Activated T-helper 2 cell treated with anti-CD3 and anti-CD28 coated beads, Interferon-gamma antibody, Interleukin-2, Interleukin-4, amounts not matched to agents 10 μg/mL and 5 μg/mL and 100 μg/mL, durations not matched to agents 14 hours and 24 hours and 36 hours (primary cell): ENCODE measurements at regions not wholly inside any gene's neighbourhood (a gene's known extent, or its start where the extent isn't known, plus 50 kb on each side); places are given as distances from the start of the nearest gene placed in this dataset.
A peak's percentile ranks its signal among the peaks of the same experiment; 100 is the strongest.

Source experiments
- DNase-seq: peaks from one replicate; pipeline ENCODE4 v3.0.0; 2021; ENCODE audit warnings: low spot score
- H3K27ac Mint-ChIP-seq: one replicate; pipeline ENCODE4 v1.8.0; 2021; ENCODE audit warnings: mixed read lengths
- H3K27me3 Mint-ChIP-seq: one replicate; pipeline ENCODE4 v1.8.0; 2021; ENCODE audit warnings: low read depth, mixed read lengths
- H3K36me3 Mint-ChIP-seq: one replicate; pipeline ENCODE4 v1.8.0; 2021; ENCODE audit warnings: low read depth, mixed read lengths
- H3K4me1 Mint-ChIP-seq: one replicate; pipeline ENCODE4 v1.8.0; 2021; ENCODE audit warnings: low read depth, mixed read lengths
- H3K4me3 Mint-ChIP-seq: one replicate; pipeline ENCODE4 v1.8.0; 2021; ENCODE audit warnings: low read depth, mild to moderate bottlenecking, moderate library complexity, mixed read lengths
- H3K9me3 Mint-ChIP-seq: one replicate; pipeline ENCODE4 v1.8.0; 2021; ENCODE audit warnings: mixed read lengths
- intact Hi-C: fragments of 100-400 bp; cut with micrococcal nuclease; formaldehyde crosslinking; loops from one replicate; pipeline ENCODE4 v1.15.1; 2023

DNA sequence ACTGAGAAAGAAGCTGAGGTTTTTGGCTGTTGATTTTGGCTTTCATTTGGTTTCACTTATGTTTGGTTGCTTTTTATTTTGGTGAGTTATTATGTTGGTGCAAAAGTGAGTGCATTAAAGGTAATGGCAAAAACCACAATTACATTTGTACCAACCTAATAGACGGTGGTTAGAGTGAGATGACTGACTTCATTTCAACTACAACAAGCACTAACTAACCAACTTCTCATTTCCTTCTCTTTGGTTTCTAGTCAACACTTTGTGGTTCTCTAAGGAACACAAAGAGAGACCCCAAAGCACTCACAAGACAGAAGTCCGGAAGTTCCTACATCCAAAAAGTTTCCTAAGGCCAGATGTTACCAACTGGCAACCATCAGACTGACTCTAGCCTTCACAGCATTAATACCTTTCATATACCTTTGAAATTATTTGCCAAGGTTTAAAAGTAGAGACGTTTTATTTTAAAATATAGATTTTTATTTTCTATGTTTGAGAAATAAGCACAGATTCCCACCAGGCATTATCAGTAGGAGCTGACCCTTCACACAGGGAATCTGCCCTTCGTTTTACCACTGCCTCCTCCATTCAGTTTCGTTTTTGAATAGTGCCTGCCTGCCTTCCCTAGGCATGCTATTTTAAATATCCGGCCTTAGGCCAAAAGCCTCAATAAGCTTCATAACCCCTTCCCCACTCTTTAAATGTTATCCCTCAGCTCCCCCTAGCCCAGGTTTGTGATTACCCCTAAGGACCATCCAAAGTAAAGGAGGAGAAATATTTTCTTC, 301.1 kb upstream of the PTGER4 start:
- peaks cover 46% of the 10 kb centered on the region for H3K4me1 Mint-ChIP-seq
- intact Hi-C loops = no loop called here
- no peaks in the 10 kb centered on the region for H3K27me3 Mint-ChIP-seq
- no peak overlapping the region for H3K4me3 Mint-ChIP-seq
- peaks cover 34% of the 10 kb centered on the region for H3K9me3 Mint-ChIP-seq
- no peak for DNase-seq
- peaks cover 42% of the 10 kb centered on the region for H3K36me3 Mint-ChIP-seq
- H3K27ac Mint-ChIP-seq = peak overlapping the region; percentile 75

DNA sequence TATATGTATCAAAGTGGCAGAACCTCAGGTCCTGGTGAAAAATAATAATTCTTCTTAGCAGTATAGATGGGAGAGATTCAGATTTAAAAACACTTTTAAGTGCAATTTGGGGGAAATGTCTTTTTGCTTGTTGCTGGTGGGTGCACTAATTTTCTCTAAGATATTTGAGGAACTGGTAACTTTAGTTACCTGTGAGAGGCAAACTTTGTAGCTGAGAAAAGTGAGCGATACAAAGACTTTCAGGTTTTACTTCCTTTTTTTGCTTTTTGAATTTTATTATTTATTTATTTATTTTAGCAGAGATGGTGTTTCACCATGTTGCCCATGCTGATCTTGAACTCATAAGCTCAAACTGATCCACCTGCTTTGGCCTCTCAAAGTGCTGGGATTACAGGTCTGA, 303.1 kb upstream of the PTGER4 start:
- Mint-ChIP-seq H3K4me3 (no peak overlapping the region), H3K9me3 (peaks cover 31% of the 10 kb centered on the region), H3K36me3 (peaks cover 39% of the 10 kb centered on the region), H3K27ac (no peak overlapping the region), H3K4me1 (peaks cover 27% of the 10 kb centered on the region), H3K27me3 (no peaks in the 10 kb centered on the region)
- DNase-seq = no peak
- intact Hi-C loops = no loop called here

DNA sequence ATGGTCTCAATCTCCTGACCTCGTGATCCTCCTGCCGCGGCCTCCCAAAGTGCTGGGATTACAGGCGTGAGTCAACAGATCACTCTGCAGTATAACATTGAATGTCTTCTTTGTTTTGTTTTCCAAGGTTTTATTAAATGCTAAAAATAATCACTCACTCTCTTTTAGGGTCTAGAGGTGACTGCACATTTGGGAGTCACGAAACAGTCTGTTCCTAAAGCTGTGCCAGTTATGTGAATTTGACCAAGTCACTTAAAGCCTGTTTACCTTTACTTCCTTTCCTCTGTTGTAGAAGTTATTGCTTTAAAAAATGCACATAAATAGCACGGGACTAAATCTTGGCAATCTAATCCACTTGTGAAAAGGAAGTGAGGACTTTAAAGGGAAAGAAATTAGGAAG, 304.9 kb upstream of the PTGER4 start:
- H3K4me3 Mint-ChIP-seq = no peak overlapping the region
- no peaks in the 10 kb centered on the region for H3K27me3 Mint-ChIP-seq
- H3K36me3 Mint-ChIP-seq = peaks cover 34% of the 10 kb centered on the region
- intact Hi-C loops = no loop called here
- no peak for DNase-seq
- peaks cover 18% of the 10 kb centered on the region for H3K4me1 Mint-ChIP-seq
- peaks cover 29% of the 10 kb centered on the region for H3K9me3 Mint-ChIP-seq
- no peak overlapping the region for H3K27ac Mint-ChIP-seq

DNA sequence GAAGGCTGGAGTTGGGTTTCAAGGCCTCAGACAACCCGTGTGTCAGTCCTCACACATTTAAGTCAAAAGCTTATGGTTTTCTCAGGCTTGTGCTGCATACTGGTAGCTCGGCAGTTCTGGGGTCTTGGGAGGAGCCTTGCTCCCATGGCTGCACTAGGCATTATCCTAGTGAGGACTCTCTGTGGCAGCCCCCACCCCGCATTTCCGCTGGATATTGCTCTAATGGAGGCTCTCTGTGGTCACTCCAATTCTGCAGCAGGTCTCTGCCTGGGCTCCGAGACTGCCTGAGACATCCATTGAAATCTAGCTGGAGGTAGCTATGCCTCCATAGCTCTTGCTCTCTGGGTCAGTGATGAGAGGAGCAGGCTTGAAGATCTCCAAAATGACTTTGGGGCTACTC, 311.5 kb upstream of the PTGER4 start:
- Mint-ChIP-seq H3K27ac (no peak overlapping the region), H3K27me3 (no peaks in the 10 kb centered on the region), H3K4me3 (no peak overlapping the region), H3K4me1 (peaks cover 9% of the 10 kb centered on the region), H3K36me3 (peaks cover 41% of the 10 kb centered on the region), H3K9me3 (peaks cover 47% of the 10 kb centered on the region)
- intact Hi-C loops = no loop called here
- no peak for DNase-seq

DNA sequence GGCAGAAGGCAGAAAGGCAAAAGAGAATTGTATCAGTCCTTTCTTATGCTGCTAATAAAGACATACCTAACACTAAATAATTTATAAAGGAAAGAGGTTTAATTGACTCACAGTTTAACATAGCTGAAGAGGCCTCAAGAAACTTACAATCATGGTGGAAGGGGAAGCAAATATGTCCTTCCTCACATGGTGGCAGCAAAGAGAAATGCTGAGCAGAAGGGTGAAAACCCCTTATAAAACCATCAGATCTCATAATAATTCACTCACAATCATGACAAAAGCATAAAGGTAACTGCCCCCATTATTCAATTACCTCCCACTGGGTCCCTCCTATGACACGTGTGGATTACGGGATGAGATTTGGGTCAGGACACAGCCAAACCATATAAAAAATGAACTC, 312.5 kb upstream of the PTGER4 start:
- H3K4me1 Mint-ChIP-seq = peaks cover 9% of the 10 kb centered on the region
- peaks cover 45% of the 10 kb centered on the region for H3K36me3 Mint-ChIP-seq
- DNase-seq = no peak
- H3K9me3 Mint-ChIP-seq = peaks cover 54% of the 10 kb centered on the region
- intact Hi-C loops = no loop called here
- no peaks in the 10 kb centered on the region for H3K27me3 Mint-ChIP-seq
- H3K4me3 Mint-ChIP-seq = no peak overlapping the region
- H3K27ac Mint-ChIP-seq = no peak overlapping the region

DNA sequence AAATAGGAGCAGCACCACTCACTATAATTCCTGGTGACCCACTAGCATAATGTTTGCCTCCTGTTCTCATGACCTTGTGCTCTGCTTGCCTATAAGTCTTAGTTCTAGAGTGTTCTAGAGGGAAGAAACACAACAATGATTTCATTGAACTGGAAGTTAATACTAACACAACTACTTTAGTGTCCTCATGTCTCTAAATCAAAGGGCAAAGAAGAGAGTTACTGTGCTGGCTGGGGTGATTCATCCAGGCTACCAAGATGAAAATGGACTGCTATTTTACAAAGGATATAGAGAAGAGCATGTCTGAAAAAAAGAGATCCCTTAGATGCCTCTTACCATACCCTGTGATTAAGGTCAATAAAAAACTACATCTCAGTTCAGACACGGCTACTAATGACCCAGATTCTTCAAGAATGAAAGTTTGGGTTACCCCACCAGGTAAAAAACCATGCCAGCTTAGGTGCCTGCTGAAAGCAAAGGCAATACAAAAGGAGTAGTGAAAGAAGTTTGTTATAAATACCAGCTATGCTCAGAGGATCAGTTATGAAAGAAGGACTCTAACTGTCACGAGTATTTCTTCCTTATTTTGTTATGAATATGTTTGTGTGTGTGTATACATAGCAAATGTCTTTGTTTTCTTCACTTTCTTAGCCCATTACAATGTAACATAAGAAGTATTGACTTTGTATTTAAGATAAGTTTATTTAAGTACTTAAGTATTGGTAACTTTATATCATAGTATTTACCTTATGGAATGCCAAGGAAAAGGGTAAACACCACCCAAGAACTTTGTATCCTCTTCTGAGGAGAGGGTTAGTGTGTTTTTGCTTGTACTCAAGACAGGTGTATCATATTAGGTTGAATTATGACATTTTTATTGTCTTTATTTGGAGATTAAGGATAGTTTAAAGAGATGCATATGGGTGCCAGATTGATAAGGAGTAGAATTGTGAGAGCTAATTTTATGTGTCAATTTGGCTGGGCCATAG, 314.1 kb upstream of the PTGER4 start:
- no peak for DNase-seq
- Mint-ChIP-seq H3K4me3 (no peak overlapping the region), H3K27ac (no peak overlapping the region), H3K4me1 (peaks cover 14% of the 10 kb centered on the region), H3K27me3 (no peaks in the 10 kb centered on the region), H3K36me3 (peaks cover 45% of the 10 kb centered on the region), H3K9me3 (peaks cover 54% of the 10 kb centered on the region)
- intact Hi-C loops = no loop called here

DNA sequence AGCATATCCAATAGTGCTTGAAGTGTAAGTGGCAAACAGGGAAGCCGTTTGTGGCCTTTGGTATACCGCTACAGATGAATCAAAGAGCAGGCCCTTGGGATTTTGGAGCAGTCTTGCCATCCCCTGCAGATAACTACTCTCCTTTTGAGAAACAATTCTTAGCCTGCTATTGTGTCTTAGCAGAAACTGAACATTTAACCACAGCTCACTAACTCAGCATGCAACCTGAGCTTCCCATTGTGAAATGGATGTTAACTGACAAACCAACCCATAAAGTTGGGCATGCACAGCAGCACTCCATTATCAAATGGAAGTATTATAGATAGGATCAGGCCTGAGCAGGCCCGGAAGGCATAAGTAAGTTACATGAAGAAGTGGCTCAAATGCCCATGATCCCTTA, 315.3 kb upstream of the PTGER4 start:
- peaks cover 45% of the 10 kb centered on the region for H3K9me3 Mint-ChIP-seq
- no peak overlapping the region for H3K4me3 Mint-ChIP-seq
- intact Hi-C loops = no loop called here
- peaks cover 37% of the 10 kb centered on the region for H3K36me3 Mint-ChIP-seq
- no peaks in the 10 kb centered on the region for H3K27me3 Mint-ChIP-seq
- H3K27ac Mint-ChIP-seq = no peak overlapping the region
- H3K4me1 Mint-ChIP-seq = peaks cover 21% of the 10 kb centered on the region
- no peak for DNase-seq

DNA sequence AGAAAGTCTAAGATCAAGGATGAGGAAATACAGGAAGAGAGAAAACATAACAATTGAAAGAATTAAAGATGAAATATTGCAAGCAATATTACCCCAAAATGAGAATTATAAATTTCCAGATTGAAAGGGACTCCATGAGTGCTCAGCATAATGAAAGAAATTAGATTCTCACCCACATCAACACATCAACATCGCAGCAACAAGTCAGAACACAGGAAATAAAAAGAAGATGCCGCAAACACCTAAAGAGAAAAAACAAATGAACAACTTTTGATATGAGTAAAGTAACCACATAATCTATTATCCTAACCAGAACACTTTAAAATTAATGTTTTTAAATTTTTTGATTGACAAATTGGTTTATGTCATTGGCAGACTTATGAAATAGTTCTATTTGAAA, 318.3 kb upstream of the PTGER4 start:
- intact Hi-C loops = no loop called here
- DNase-seq = no peak
- Mint-ChIP-seq H3K4me1 (peaks cover 24% of the 10 kb centered on the region), H3K27me3 (no peaks in the 10 kb centered on the region), H3K27ac (no peak overlapping the region), H3K36me3 (peaks cover 25% of the 10 kb centered on the region), H3K9me3 (peaks cover 26% of the 10 kb centered on the region), H3K4me3 (no peak overlapping the region)

DNA sequence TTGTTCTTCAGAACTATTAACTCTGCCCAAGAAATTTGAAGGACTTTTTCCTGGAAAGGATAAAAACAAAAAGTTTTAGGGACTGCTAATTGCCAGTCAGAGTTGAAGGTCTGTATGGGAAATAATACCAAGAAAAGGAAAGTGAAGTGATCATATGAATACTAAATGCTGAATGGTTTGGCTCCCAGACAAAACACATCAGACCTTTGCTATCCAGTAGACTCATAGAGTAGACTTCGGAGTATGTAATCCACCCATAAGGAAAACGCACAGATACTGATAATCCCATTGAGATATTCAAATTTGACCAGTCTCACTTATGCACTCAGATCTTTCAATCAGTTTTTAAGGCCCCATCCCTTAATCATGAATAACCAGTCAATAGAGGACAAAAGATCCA, 319.0 kb upstream of the PTGER4 start:
- H3K27ac Mint-ChIP-seq = no peak overlapping the region
- no peaks in the 10 kb centered on the region for H3K27me3 Mint-ChIP-seq
- intact Hi-C loops = no loop called here
- H3K9me3 Mint-ChIP-seq = peaks cover 25% of the 10 kb centered on the region
- H3K36me3 Mint-ChIP-seq = peaks cover 25% of the 10 kb centered on the region
- DNase-seq = no peak
- peaks cover 24% of the 10 kb centered on the region for H3K4me1 Mint-ChIP-seq
- no peak overlapping the region for H3K4me3 Mint-ChIP-seq

DNA sequence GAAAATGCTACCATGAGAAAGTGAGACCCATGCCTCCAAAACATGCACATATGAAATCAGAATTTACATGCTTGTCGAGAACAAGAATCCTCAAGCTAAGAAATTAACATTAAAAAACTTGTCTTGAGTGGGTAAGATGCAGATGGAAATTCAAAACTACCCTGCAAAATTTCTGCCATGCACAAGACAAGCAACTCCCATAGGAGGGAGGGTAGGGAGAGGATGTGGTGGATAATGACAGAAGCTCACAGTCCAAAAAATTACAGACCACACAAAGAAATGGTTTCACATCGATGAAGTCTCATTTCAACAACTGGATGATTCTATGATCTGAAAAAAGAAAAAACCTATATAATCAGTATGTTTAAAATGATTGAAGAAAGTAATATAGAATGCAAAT, 319.9 kb upstream of the PTGER4 start:
- Mint-ChIP-seq H3K27me3 (no peaks in the 10 kb centered on the region), H3K4me1 (peaks cover 20% of the 10 kb centered on the region), H3K36me3 (peaks cover 24% of the 10 kb centered on the region), H3K27ac (no peak overlapping the region), H3K4me3 (no peak overlapping the region), H3K9me3 (peaks cover 24% of the 10 kb centered on the region)
- DNase-seq = no peak
- intact Hi-C loops = no loop called here

DNA sequence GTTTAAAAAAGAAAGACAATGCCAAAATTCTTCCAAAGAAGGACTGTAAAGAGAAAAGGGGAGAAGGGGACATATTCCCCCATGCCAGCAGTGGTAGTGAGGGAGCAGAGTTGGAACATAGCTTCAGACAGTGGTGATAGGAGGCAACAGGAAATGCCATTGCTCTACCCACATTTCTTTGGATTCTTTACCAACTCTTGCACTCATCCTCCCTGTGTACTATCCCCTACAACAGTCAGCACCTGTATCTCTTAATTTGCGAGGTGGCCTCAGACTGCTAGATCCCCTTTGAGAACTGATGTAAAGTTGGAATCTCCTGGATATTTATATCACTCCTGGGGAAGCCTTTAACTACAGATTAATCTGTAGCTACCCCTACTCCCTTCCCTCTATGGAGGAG, 320.6 kb upstream of the PTGER4 start:
- peaks cover 19% of the 10 kb centered on the region for H3K9me3 Mint-ChIP-seq
- H3K27me3 Mint-ChIP-seq = no peaks in the 10 kb centered on the region
- no peak overlapping the region for H3K4me3 Mint-ChIP-seq
- no peak for DNase-seq
- peaks cover 17% of the 10 kb centered on the region for H3K36me3 Mint-ChIP-seq
- H3K27ac Mint-ChIP-seq = no peak overlapping the region
- intact Hi-C loops = no loop called here
- peaks cover 20% of the 10 kb centered on the region for H3K4me1 Mint-ChIP-seq

DNA sequence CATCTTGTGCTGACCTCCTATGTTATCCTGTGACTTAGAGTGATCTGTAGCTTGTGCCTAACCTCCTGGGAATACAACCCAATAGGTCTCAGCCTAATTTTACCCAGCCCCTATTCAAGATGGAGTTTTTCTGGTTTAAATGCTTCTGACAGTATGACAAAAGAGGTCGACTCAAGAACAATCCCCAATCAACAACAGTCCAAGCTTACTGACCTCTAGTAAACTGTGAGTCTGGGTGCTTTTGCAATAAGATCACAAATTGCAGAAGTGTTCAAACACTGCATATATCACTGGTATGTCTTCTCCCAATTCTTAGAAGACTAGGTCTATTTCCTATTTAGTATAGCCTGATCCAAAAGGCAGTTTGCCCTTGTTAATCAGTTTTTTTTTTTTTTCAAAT, 323.5 kb upstream of the PTGER4 start:
- H3K4me1 Mint-ChIP-seq = peaks cover 17% of the 10 kb centered on the region
- H3K36me3 Mint-ChIP-seq = peaks cover 3% of the 10 kb centered on the region
- DNase-seq = no peak
- H3K27ac Mint-ChIP-seq = no peak overlapping the region
- H3K27me3 Mint-ChIP-seq = no peaks in the 10 kb centered on the region
- intact Hi-C loops = no loop called here
- no peak overlapping the region for H3K4me3 Mint-ChIP-seq
- H3K9me3 Mint-ChIP-seq = peaks cover 11% of the 10 kb centered on the region

DNA sequence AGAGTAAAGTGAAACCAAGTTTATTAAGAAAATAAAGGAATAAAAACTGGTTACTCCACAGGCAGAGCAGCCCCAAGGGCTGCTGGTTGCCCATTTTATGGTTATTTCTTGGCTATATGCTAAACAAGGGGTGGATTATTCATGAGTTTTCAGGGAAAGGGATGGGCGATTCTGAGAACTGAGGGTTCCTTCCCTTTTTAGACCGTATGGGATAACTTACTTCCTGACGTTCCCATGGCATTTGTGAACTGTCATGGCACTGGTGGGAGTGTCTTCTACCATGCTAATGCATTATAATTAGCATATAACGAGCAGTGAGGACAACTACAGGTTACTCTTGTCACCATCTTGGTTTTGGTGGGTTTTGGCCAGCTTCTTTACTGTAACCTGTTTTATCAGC, 323.9 kb upstream of the PTGER4 start:
- no peaks in the 10 kb centered on the region for H3K27me3 Mint-ChIP-seq
- peaks cover 14% of the 10 kb centered on the region for H3K9me3 Mint-ChIP-seq
- peaks cover 15% of the 10 kb centered on the region for H3K4me1 Mint-ChIP-seq
- H3K4me3 Mint-ChIP-seq = no peak overlapping the region
- no peak overlapping the region for H3K27ac Mint-ChIP-seq
- intact Hi-C loops = no loop called here
- H3K36me3 Mint-ChIP-seq = peaks cover 6% of the 10 kb centered on the region
- no peak for DNase-seq
